HL-60 (cell line): ENCODE measurements at regions not wholly inside any gene's neighbourhood (a gene's known extent, or its start where the extent isn't known, plus 50 kb on each side); places are given as distances from the start of the nearest gene placed in this dataset.

ENCODE experiments used
- DNase-seq, 2 experiments: peaks; one replicate each; pipeline ENCODE4 v3.0.0-alpha.2; 2010 to 2020; ENCODE audit warnings: low read depth in 1 of 2, low spot score in 1 of 2
- H3K27ac ChIP-seq: fragments of 250-450 bp; sonication (Bioruptor Pico); replicated peaks from 2 replicates; pipeline ENCODE4 v1.5.1; 2020; ENCODE audit warnings: mild to moderate bottlenecking, moderate library complexity
- H3K27me3 ChIP-seq: fragments of 250-450 bp; sonication (Bioruptor Pico); 2 replicates; pipeline ENCODE4 v1.5.1; 2021; ENCODE audit warnings: mild to moderate bottlenecking, moderate library complexity; ENCODE audit not compliant: insufficient read depth, poor library complexity, severe bottlenecking
- H3K4me3 ChIP-seq: replicated peaks from 2 replicates; pipeline ENCODE4 v1.5.1; 2011; ENCODE audit warnings: mild to moderate bottlenecking, control low read depth, low read length; ENCODE audit not compliant: insufficient read depth
- CTCF ChIP-seq: IDR thresholded peaks from one replicate; pipeline ENCODE4 v1.5.1; 2011; ENCODE audit warnings: low read length, control low read depth, inconsistent platforms; ENCODE audit not compliant: insufficient read depth
- GABPA ChIP-seq: IDR thresholded peaks from 2 replicates; pipeline ENCODE4 v1.6.1; 2012; ENCODE audit warnings: low read depth
- POLR2AphosphoS5 ChIP-seq: IDR thresholded peaks from 2 replicates; pipeline ENCODE4 v1.6.1; 2012; ENCODE audit warnings: low read depth
- REST ChIP-seq: IDR thresholded peaks from 2 replicates; pipeline ENCODE4 v1.6.1; 2012; ENCODE audit warnings: low read depth; ENCODE audit not compliant: insufficient replicate concordance
- SPI1 ChIP-seq: IDR thresholded peaks from 2 replicates; pipeline ENCODE4 v1.6.1; 2012; ENCODE audit warnings: low read depth, mild to moderate bottlenecking, borderline replicate concordance

GRCh38 chr6:164331026-164331425 is 916.5 kb downstream of the QKI start:
- Histone ChIP-seq H3K4me3 (no peak overlapping the region), H3K27ac (no peak overlapping the region), H3K27me3 (no peaks in the 10 kb centered on the region)
- DNase-seq = no peak
- TF ChIP-seq POLR2AphosphoS5 (no peak), CTCF (no peak), GABPA (no peak), SPI1 (no peak), REST (no peak)

GRCh38 chr6:164325168-164325567 is 910.6 kb downstream of the QKI start:
- TF ChIP-seq SPI1 = no peak
- TF ChIP-seq CTCF = no peak
- TF ChIP-seq POLR2AphosphoS5 = no peak
- no peak for TF ChIP-seq REST
- Histone ChIP-seq H3K4me3 (no peak overlapping the region), H3K27me3 (no peaks in the 10 kb centered on the region), H3K27ac (no peak overlapping the region)
- no peak for DNase-seq

GRCh38 chr6:164322533-164322932 is 908.0 kb downstream of the QKI start:
- Histone ChIP-seq H3K4me3 (no peak overlapping the region), H3K27ac (no peak overlapping the region), H3K27me3 (no peaks in the 10 kb centered on the region)
- DNase-seq = no peak
- TF ChIP-seq CTCF (no peak), REST (no peak), SPI1 (no peak), POLR2AphosphoS5 (no peak), GABPA (no peak)
